Erythroblast (primary cell): ENCODE measurements at regions not wholly inside any gene's neighbourhood (a gene's known extent, or its start where the extent isn't known, plus 50 kb on each side); places are given as distances from the start of the nearest gene placed in this dataset.

Source experiments
- GATA1 ChIP-seq: IDR thresholded peaks from 2 replicates; pipeline ENCODE4 v1.6.1; 2011; ENCODE audit warnings: low read depth, mild to moderate bottlenecking, control low read depth, low read length, moderate library complexity
- POLR2A ChIP-seq: IDR thresholded peaks from 2 replicates; pipeline ENCODE4 v1.6.1; 2011; ENCODE audit warnings: mild to moderate bottlenecking, low read length

- TF ChIP-seq POLR2A = no peak
- TF ChIP-seq GATA1 = no peak
These were observed 451.0 kb downstream of the TTLL7 start for GRCh38 chr1:83547901-83548300.
